ENCODE measurements at regions not wholly inside any gene's neighbourhood (a gene's known extent, or its start where the extent isn't known, plus 50 kb on each side); places are given as distances from the start of the nearest gene placed in this dataset.

DNA sequence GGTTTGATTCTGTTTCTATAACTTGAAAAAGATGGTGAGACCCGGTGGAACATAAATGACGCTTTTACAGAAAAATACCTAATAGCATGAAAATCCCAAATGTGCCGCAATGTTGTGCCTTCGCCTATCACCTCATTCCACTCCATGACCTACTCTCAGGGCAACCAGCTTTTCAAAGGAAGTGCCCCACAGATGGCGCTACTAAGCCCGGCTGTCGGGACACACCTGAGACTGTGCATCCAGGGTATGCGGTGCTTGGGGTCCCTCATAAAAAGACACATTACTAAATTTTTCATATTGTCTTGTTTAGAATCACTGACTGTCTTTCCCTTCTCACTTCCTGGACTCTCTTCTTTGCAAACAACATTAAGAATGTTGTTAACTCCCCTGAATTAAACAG, 145.5 kb upstream of the RPS6KA2 start:
- H3K4me1 ChIP-seq, result peaks cover 0 to 2% (median 0%) of the 10 kb centered on the region in 4 donors
- H3K36me3 ChIP-seq, result no peaks in the 10 kb centered on the region
- peaks cover 0 to 6% of the 10 kb centered on the region in 2 donors for H3K27me3 ChIP-seq
- H3K9me3 ChIP-seq, result no peaks in the 10 kb centered on the region
- H3K27ac ChIP-seq, result no peak overlapping the region
- 74 to 77% methylated on average over 8 of the region's 8 CpGs for WGBS, 2 donors
- no peak for DNase-seq (ENCODE audit: low spot score in 2 of 2)
- no peak for TF ChIP-seq CTCF (IDR thresholded peaks at IDR 0.05)
- TF ChIP-seq EP300 (IDR thresholded peaks at IDR 0.05), result no peak
- TF ChIP-seq POLR2A (IDR thresholded peaks at IDR 0.05), result no peak
- H3K4me3 ChIP-seq, result no peak overlapping the region

DNA sequence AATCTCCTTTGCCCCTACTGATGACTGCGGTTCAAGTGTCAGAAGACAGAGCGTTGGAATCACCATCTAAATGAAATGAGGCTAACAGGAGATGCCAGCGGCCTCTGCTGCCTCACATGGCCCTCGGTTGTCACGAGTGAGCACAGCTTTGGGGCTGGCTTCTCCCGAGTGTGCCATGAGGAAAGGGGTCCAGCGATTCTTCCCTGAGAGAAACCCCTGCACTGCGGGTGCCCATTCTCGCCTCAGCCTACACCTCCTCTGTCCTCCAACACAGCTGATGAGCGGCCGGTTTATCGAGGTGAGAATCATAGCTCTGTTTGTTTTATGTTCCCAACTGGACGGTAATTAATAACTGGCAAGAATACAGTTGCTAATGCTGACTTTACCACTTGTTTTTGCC, 144.7 kb upstream of the RPS6KA2 start:
- H3K4me1 ChIP-seq, result peaks cover 0 to 2% (median 0%) of the 10 kb centered on the region in 4 donors
- H3K27ac ChIP-seq, result no peak overlapping the region
- H3K27me3 ChIP-seq, result peaks cover 0 to 6% of the 10 kb centered on the region in 2 donors
- H3K4me3 ChIP-seq, result no peak overlapping the region
- no peak for DNase-seq (ENCODE audit: low spot score in 2 of 2)
- WGBS, 2 donors, result 88 to 91% methylated on average over 13 of the region's 13 CpGs
- TF ChIP-seq EP300 (IDR thresholded peaks at IDR 0.05), result no peak
- no peak for TF ChIP-seq POLR2A (IDR thresholded peaks at IDR 0.05)
- no peak for TF ChIP-seq CTCF (IDR thresholded peaks at IDR 0.05)
- H3K9me3 ChIP-seq, result no peaks in the 10 kb centered on the region
- no peaks in the 10 kb centered on the region for H3K36me3 ChIP-seq

DNA sequence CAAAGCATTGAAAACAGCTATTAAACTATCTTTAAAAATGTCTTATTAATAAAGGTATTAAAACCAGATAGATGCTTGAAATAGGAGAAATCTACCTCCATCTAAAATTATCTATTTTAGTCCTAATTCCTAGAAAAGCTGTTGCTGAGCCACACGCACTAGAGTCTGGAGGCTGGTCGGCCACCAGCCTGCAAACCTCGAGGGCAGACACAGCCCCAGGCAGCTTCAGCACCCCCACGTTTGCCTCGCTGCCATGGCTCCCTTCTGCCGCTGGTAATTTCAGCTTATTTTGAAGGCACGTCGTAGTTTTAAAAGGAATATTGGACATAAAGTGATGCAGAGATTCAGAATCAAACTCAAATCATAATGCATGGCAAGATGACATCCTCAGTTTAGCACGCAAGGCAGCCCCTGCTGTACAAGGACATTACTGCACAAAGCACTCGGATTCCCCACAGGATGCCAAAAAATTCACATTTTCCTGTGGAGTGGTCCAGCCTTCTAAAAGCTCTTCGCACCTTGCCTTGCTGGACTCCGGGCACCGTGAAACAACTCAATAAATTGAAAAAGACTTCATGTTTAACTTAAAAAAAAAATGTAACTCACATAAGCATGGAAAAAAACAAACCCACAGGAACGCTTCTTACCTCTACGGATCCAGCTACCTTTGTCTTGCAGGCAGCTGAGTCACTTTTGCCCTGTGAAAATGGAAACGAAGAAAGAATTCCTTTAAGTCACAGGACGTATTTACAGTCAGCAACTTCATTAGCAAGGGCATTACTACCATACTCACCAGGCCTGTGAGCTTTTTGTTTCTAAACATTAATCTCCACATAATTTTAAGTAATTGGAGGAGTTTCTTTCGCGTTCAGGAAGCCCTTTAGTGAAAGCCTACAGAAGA, 143.4 kb upstream of the RPS6KA2 start:
- no peak for TF ChIP-seq CTCF (IDR thresholded peaks at IDR 0.05)
- no peak for TF ChIP-seq POLR2A (IDR thresholded peaks at IDR 0.05)
- no peak for TF ChIP-seq EP300 (IDR thresholded peaks at IDR 0.05)
- 82 to 83% methylated on average over 19 of the region's 19 CpGs for WGBS, 2 donors
- peaks cover 0 to 2% (median 0%) of the 10 kb centered on the region in 4 donors for H3K4me1 ChIP-seq
- no peaks in the 10 kb centered on the region for H3K36me3 ChIP-seq
- H3K4me3 ChIP-seq, result no peak overlapping the region
- no peak overlapping the region for H3K27ac ChIP-seq
- peaks cover 0 to 6% of the 10 kb centered on the region in 2 donors for H3K27me3 ChIP-seq
- H3K9me3 ChIP-seq, result no peaks in the 10 kb centered on the region
- no peak for DNase-seq (ENCODE audit: low spot score in 2 of 2)

DNA sequence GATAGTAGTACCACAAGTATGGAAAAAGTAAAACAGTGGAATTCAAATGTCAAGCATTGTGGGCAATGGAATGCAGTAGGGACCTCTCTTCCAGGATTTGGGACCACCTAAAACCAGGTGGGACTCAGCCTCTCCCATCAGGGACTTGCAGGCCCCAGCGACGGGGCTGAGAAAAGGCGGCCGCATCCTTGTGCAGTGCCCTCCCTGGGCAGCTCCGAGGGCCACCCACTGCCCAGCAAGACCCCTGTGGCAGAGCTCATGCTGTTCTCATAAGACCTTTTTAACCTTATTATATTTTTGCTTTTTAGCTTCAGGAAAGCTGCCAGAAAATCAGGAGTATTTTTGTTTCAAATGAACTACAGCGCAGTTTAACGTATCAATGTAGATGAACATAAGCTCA, 142.6 kb upstream of the RPS6KA2 start:
- H3K36me3 ChIP-seq, result no peaks in the 10 kb centered on the region
- H3K4me3 ChIP-seq, result no peak overlapping the region
- no peak for TF ChIP-seq CTCF (IDR thresholded peaks at IDR 0.05)
- TF ChIP-seq POLR2A (IDR thresholded peaks at IDR 0.05), result no peak
- no peak for TF ChIP-seq EP300 (IDR thresholded peaks at IDR 0.05)
- 84 to 92% methylated on average over 7 of the region's 7 CpGs for WGBS, 2 donors
- H3K27ac ChIP-seq, result no peak overlapping the region
- H3K4me1 ChIP-seq, result no peaks in the 10 kb centered on the region
- peaks cover 0 to 6% of the 10 kb centered on the region in 2 donors for H3K27me3 ChIP-seq
- H3K9me3 ChIP-seq, result no peaks in the 10 kb centered on the region
- DNase-seq (ENCODE audit: low spot score in 2 of 2), result no peak

DNA sequence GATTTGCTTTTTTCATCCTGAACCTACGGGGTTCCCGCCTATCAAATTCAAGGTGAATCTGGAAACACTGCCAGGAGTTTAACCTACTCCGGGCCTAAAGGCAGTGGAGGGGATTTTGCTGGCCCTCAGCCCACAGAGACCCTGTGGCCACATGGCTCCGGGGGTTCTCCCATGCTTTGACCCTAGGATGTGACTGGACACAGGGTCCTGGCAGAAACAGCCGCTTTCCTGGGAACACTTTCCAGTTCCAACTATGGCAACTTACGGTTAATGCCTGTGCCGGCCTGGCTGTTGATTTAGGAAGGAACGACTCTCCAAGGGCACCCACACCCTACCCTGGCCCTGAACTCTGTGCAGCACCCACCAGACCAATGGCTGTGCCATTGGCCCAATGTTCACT, 141.7 kb upstream of the RPS6KA2 start:
- Histone ChIP-seq H3K27ac (peak overlapping the region in 1 of 4 donors; percentile 3), H3K27me3 (peaks cover 0 to 6% of the 10 kb centered on the region in 2 donors), H3K4me3 (no peak overlapping the region), H3K9me3 (no peaks in the 10 kb centered on the region), H3K36me3 (no peaks in the 10 kb centered on the region), H3K4me1 (no peaks in the 10 kb centered on the region)
- no peak for TF ChIP-seq CTCF (IDR thresholded peaks at IDR 0.05)
- no peak for TF ChIP-seq POLR2A (IDR thresholded peaks at IDR 0.05)
- TF ChIP-seq EP300 (IDR thresholded peaks at IDR 0.05), result peak in 1 of 2 donors; percentile 8
- 71 to 74% methylated on average over 8 of the region's 8 CpGs for WGBS, 2 donors
- no peak for DNase-seq (ENCODE audit: low spot score in 2 of 2)

All from tibial nerve (tissue), 4 donors.